GM19043 (cell line): ENCODE measurements at regions not wholly inside any gene's neighbourhood (a gene's known extent, or its start where the extent isn't known, plus 50 kb on each side); places are given as distances from the start of the nearest gene placed in this dataset.

ENCODE experiments used
- ATAC-seq: cut with Tn5 transposase; IDR thresholded peaks from one replicate; pipeline ENCODE4 v1.9.1; 2021; ENCODE audit warnings: low read depth; ENCODE audit not compliant: unreplicated experiment

GRCh38 chr14:100463937-100464336 lies 123.3 kb downstream of the BEGAIN start:
- ATAC-seq = no peak

DNA sequence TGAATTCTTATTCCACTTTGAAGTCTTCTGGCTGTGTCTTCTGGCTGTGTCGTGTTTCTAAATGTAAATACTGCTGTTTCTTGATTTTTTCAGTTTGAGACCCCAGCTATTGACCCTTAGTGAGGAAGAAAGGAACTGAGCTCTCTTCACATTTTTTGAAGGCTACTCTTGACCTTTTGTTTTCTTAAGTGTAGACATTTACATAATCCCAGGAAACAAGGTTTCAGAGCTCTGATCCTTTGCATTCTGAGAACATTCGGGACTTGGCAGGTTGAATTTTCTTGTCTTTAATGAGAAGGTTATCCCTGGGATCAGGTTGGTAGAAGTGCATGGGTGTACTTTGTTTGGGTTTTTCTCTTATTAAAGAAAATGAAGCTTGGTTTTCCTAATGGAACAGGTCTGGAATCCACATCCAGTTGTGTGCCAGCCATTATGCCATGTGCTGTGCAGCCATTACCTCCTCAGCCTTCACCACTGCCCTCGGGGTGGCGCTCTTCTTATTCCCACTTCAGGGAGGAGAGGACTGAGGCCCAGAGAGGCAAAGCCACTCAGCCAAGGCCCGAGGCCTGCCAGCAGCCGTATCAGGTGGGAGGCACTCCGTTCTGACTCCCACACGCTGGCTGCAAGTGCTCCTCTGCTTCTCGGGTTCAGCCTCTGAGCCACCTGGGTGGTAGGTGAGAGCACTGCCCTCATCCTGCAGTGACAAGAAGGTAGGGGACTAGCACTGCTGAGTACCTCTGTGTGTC lies 120.9 kb downstream of the BEGAIN start:
- ATAC-seq = no peak

GRCh38 chr14:100467046-100467750 lies 120.0 kb downstream of the BEGAIN start:
- ATAC-seq = no peak

DNA sequence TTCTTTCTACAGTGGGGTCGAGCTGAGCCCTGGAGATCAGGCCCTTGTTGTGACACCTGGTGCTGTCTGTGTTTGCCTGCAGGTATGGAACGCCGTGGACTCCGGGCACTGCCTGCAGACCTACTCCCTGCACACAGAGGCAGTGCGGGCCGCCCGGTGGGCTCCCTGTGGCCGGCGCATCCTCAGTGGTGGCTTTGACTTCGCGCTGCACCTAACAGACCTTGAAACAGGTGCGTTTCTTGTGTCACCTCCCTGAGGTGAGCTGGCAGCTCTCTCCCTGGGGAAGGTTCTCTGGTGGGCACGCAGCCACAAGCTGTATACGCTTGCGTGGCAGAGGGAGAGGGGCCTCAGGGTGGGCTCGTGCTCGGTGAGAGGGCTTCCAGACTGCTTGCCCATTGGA lies 119.3 kb downstream of the BEGAIN start:
- ATAC-seq = no peak

GRCh38 chr14:100468557-100468956 lies 118.7 kb downstream of the BEGAIN start:
- no peak for ATAC-seq

- no peak for ATAC-seq
Observed at GRCh38 chr14:100469632-100470522, 117.3 kb downstream of the BEGAIN start.

DNA sequence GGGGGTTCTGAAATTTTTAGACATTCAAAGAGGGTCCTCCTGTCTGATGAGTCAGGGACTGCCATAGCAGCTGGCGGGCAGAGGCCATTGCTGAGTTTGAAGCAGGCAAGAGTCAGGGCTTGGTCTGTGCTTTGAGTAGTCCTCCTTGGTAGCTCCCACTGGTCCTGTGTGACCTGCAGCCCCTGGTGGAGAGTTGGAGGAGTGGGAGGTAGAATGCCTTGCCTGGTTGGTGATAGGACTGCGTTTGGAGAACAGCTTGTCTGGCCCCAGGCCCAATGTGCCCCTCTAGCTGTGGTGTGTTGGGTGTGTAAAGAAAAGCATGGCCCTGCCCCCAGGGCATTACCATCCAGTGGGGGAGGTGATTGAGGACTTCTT lies 116.7 kb downstream of the BEGAIN start:
- ATAC-seq = no peak

DNA sequence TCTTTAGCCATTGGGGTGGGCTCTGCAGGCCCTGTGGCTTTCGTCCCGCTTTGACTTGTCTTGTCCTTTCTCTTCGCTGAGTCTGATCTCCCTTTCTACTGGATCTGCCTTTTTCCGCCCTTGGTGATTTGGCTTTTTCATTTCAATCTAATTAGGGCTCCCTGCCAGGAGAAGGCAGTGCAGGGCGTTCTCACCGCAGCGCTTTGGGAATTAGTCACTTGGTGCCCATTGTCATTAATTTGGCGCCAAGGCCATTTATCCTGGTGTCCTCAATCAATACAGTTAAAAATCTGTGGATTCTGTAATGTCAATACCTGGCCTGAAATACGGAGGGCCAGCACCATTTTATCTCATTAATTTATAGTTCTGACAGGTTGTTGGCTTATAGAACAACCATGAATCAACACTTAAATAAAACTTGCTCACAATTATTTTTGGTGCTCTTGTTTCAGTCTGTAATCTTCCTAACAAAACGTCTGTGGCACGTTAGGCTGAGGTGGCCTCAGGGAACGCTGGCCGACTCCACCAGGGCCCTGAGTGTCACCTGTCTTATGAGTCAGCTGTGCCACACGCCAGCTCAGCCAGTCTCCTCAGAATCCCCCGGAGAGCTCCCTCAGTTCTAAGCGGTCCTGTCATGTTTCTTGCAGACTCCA lies 115.7 kb downstream of the BEGAIN start:
- ATAC-seq = no peak

DNA sequence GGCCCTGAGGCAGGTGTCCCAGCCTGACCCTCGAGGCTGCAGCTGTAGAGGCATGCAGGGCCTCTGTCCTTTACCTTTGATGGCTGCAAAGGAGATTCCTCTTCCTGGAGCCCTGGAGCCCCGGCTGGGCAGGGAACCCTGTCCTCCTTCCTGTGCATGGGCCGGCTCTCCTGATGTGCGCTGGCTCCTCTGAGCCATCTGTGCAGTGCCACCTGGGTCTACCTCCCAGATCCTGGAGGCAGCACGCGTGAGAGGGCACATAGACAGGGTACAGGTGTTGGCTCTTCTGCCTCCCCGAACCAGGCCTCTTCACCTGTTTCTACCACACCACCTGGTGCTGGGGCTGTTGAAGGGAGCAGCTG lies 115.1 kb downstream of the BEGAIN start:
- no peak for ATAC-seq

- ATAC-seq = no peak
Observed at GRCh38 chr14:100472491-100472890, 114.7 kb downstream of the BEGAIN start.

DNA sequence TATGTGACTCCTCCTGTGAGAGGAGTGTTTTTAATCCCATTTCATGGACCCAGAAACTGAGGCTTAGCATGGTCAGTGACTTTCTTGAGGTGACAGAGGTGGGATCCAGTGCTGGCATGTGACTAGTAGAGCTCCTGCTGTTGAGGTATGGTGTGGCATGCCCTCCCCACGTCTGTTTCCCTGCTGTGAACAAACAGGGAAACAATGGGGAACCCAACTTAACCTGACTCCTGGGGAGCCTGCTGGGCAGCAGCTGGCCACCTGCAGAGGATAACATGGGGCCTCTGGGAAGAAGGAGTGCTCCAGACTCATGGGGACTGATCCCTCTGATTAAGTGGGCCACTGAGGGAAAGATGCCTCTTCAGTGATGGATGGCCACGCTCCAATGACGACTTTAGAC lies 114.0 kb downstream of the BEGAIN start:
- no peak for ATAC-seq

- ATAC-seq = no peak
Observed at GRCh38 chr14:100474196-100474595, 113.0 kb downstream of the BEGAIN start.

- no peak for ATAC-seq
Observed at GRCh38 chr14:100475268-100475667, 111.9 kb downstream of the BEGAIN start.

GRCh38 chr14:100476012-100476822 lies 111.0 kb downstream of the BEGAIN start:
- no peak for ATAC-seq

- ATAC-seq = no peak
Observed at GRCh38 chr14:100484531-100485267, 102.5 kb downstream of the BEGAIN start.

- peak; percentile 57 for ATAC-seq
Observed at GRCh38 chr14:100486025-100486828, 101.0 kb downstream of the BEGAIN start.
